ENCODE measurements at regions not wholly inside any gene's neighbourhood (a gene's known extent, or its start where the extent isn't known, plus 50 kb on each side); places are given as distances from the start of the nearest gene placed in this dataset.

DNA sequence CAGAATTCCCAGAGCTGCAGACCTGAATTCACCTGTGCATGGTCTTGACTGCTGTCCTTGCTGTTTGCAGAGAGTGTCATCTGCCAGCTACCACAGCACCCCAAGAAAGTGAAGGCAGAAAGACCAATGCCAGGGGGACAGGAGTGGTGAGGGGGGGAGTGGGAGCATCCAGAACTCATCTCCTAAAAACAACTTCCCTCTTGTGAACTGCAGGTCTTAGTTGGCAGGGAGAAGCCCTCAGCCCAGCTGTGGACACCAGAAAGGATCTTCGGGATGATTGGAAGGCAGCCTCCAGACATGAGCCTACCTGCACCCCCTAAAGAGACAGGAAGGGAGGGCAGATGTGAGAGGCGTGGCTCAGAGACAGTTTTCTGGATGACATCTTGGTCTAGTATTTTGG lies 615.8 kb upstream of the MGMT start:
- peaks cover 20% of the 10 kb centered on the region for H3K9me3 ChIP-seq (replicated peaks; ENCODE audit: low read length)
- H3K4me2 ChIP-seq (ENCODE audit: low read length): no peak overlapping the region
- H3K4me1 ChIP-seq (ENCODE audit: control insufficient read depth, insufficient read depth, low read length): no peaks in the 10 kb centered on the region
- no peak overlapping the region for H3K4me3 ChIP-seq (ENCODE audit: low read length)
- H3K36me3 ChIP-seq (ENCODE audit: insufficient read depth, low read length): no peaks in the 10 kb centered on the region
- no peaks in the 10 kb centered on the region for H3K27me3 ChIP-seq (ENCODE audit: control insufficient read depth, insufficient read depth, low read length)
- no peak overlapping the region for H3K9ac ChIP-seq (ENCODE audit: low read depth, low read length)

GRCh38 chr10:128851726-128852125 lies 615.3 kb upstream of the MGMT start:
- Histone ChIP-seq H3K4me3 (ENCODE audit: low read length) (no peak overlapping the region), H3K9ac (ENCODE audit: low read depth, low read length) (no peak overlapping the region), H3K9me3 (replicated peaks; ENCODE audit: low read length) (peaks cover 20% of the 10 kb centered on the region), H3K4me1 (ENCODE audit: control insufficient read depth, insufficient read depth, low read length) (no peaks in the 10 kb centered on the region), H3K36me3 (ENCODE audit: insufficient read depth, low read length) (no peaks in the 10 kb centered on the region), H3K4me2 (ENCODE audit: low read length) (no peak overlapping the region), H3K27me3 (ENCODE audit: control insufficient read depth, insufficient read depth, low read length) (no peaks in the 10 kb centered on the region)

- Histone ChIP-seq H3K4me2 (ENCODE audit: low read length) (no peak overlapping the region), H3K36me3 (ENCODE audit: insufficient read depth, low read length) (no peaks in the 10 kb centered on the region), H3K4me3 (ENCODE audit: low read length) (no peak overlapping the region), H3K27me3 (ENCODE audit: control insufficient read depth, insufficient read depth, low read length) (no peaks in the 10 kb centered on the region), H3K9ac (ENCODE audit: low read depth, low read length) (no peak overlapping the region), H3K9me3 (replicated peaks; ENCODE audit: low read length) (peaks cover 20% of the 10 kb centered on the region), H3K4me1 (ENCODE audit: control insufficient read depth, insufficient read depth, low read length) (no peaks in the 10 kb centered on the region)
Measured at GRCh38 chr10:128852449-128852848, 614.6 kb upstream of the MGMT start.

DNA sequence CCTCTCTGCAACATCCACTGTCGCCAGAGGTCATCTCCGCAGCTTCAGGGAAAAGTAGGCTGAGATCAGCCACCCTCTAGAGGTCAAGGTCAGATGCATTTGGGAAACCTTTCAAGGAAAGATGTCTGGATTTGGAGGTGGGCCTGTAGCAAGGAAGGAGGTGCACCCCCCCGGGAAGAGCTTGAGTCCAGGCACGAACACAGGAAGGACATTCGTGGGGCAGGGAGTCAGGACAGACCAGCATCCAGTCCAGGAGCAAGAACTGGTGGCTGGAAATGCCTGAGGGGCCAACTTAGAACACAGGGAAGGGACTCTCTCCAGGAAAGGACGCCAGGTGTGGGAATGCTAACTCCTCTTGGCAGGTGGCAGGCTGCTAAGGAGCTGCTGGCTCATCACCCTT lies 614.1 kb upstream of the MGMT start:
- H3K27me3 ChIP-seq (ENCODE audit: control insufficient read depth, insufficient read depth, low read length): no peaks in the 10 kb centered on the region
- no peak overlapping the region for H3K9ac ChIP-seq (ENCODE audit: low read depth, low read length)
- H3K36me3 ChIP-seq (ENCODE audit: insufficient read depth, low read length): no peaks in the 10 kb centered on the region
- no peak overlapping the region for H3K4me2 ChIP-seq (ENCODE audit: low read length)
- H3K4me1 ChIP-seq (ENCODE audit: control insufficient read depth, insufficient read depth, low read length): no peaks in the 10 kb centered on the region
- peaks cover 20% of the 10 kb centered on the region for H3K9me3 ChIP-seq (replicated peaks; ENCODE audit: low read length)
- no peak overlapping the region for H3K4me3 ChIP-seq (ENCODE audit: low read length)

DNA sequence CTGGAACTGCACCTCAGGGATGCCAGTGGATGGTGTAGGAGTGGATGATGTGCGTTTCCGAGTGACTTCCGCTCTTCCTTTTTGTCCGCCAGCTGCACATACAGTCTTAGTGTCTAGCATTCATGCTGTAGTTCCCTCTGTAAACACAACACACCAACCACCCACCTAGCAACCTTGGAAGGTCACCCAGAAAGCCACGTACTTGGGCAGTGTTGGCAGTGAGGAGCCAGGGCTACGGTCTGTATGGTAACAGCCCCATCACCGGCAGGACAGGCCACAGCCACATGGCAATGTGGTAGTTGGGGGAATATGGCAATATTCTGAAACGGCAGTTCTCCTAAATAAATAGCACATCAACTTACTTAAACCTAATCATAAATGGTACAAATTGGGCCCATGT lies 613.5 kb upstream of the MGMT start:
- peaks cover 20% of the 10 kb centered on the region for H3K9me3 ChIP-seq (replicated peaks; ENCODE audit: low read length)

DNA sequence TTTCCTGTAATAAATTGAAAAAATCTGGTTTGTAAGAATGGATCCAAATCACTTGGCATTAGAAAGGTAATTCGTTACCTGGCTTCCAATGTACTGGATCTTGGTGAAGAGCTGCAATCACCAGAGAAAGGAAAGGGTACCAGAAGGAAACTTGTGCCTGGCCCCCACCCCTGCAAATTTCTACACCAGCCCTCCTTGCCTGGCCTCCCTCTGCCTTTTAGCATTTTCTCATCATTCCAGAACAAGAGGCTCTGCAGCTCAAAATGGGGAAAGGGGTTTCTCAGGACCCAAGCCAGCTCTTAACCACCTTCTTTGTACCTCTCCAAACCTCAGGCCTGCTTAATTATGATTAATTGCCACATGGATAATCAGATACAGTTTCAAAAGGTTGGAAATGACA lies 612.8 kb upstream of the MGMT start:
- no peak overlapping the region for H3K4me3 ChIP-seq (ENCODE audit: low read length)
- no peak overlapping the region for H3K4me2 ChIP-seq (ENCODE audit: low read length)
- H3K27me3 ChIP-seq (ENCODE audit: control insufficient read depth, insufficient read depth, low read length): no peaks in the 10 kb centered on the region
- peaks cover 20% of the 10 kb centered on the region for H3K9me3 ChIP-seq (replicated peaks; ENCODE audit: low read length)
- no peaks in the 10 kb centered on the region for H3K36me3 ChIP-seq (ENCODE audit: insufficient read depth, low read length)
- no peaks in the 10 kb centered on the region for H3K4me1 ChIP-seq (ENCODE audit: control insufficient read depth, insufficient read depth, low read length)
- H3K9ac ChIP-seq (ENCODE audit: low read depth, low read length): no peak overlapping the region

More for the DNA sequence above, 613.5 kb upstream of the MGMT start:
- H3K4me3 ChIP-seq (ENCODE audit: low read length): no peak overlapping the region
- no peak overlapping the region for H3K9ac ChIP-seq (ENCODE audit: low read depth, low read length)
- no peaks in the 10 kb centered on the region for H3K36me3 ChIP-seq (ENCODE audit: insufficient read depth, low read length)
- no peak overlapping the region for H3K4me2 ChIP-seq (ENCODE audit: low read length)
- no peaks in the 10 kb centered on the region for H3K4me1 ChIP-seq (ENCODE audit: control insufficient read depth, insufficient read depth, low read length)
- H3K27me3 ChIP-seq (ENCODE audit: control insufficient read depth, insufficient read depth, low read length): no peaks in the 10 kb centered on the region

- H3K4me2 ChIP-seq (ENCODE audit: low read length): no peak overlapping the region
- no peak overlapping the region for H3K4me3 ChIP-seq (ENCODE audit: low read length)
- H3K27me3 ChIP-seq (ENCODE audit: control insufficient read depth, insufficient read depth, low read length): no peaks in the 10 kb centered on the region
- no peaks in the 10 kb centered on the region for H3K4me1 ChIP-seq (ENCODE audit: control insufficient read depth, insufficient read depth, low read length)
- H3K9ac ChIP-seq (ENCODE audit: low read depth, low read length): no peak overlapping the region
- H3K36me3 ChIP-seq (ENCODE audit: insufficient read depth, low read length): no peaks in the 10 kb centered on the region
- H3K9me3 ChIP-seq (replicated peaks; ENCODE audit: low read length): peaks cover 23% of the 10 kb centered on the region
Measured at GRCh38 chr10:128854963-128855362, 612.1 kb upstream of the MGMT start.

DNA sequence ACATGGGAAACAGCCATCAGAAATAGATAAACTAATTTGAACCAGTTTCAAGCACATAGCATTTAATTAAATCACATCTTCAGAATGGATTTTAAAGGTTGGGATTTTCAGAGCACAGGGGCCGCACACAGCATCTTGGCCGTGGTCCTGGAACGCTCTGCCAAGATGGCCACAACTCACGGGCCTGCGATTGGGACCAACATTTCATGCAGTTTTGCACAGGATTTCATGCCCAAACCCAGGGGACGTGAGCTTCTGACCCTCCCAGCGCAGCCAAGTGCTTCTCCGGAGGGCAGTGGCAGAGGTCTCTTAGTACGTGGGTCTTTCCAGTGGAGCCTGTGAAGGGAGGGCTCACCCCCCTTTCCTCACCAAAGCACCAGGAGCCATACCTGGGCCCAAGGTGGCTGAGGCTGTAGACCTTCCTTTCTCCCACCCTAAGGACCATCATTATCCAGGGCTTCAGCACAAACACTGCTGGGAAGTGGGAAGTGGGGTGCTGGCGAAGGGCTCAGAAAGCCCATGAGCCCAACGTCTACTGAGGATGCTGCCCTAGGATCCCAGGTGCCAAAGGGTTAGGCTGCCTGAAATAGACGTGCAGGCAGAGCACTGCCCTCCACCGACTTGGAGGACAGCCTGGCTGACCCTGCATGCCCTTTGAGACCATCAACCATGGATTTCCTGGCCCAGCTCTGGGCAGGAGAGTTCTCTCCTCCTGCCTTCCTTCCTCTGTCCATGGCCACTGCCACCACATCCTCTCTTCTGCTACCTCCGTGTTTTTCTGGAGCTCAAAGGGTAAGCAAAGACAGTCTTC lies 611.2 kb upstream of the MGMT start:
- Histone ChIP-seq H3K36me3 (ENCODE audit: insufficient read depth, low read length) (no peaks in the 10 kb centered on the region), H3K4me3 (ENCODE audit: low read length) (no peak overlapping the region), H3K9ac (ENCODE audit: low read depth, low read length) (no peak overlapping the region), H3K9me3 (replicated peaks; ENCODE audit: low read length) (peaks cover 23% of the 10 kb centered on the region), H3K4me2 (ENCODE audit: low read length) (no peak overlapping the region), H3K27me3 (ENCODE audit: control insufficient read depth, insufficient read depth, low read length) (no peaks in the 10 kb centered on the region), H3K4me1 (ENCODE audit: control insufficient read depth, insufficient read depth, low read length) (no peaks in the 10 kb centered on the region)

GRCh38 chr10:128859738-128860386 lies 607.2 kb upstream of the MGMT start:
- peaks cover 9% of the 10 kb centered on the region for H3K9me3 ChIP-seq (replicated peaks; ENCODE audit: low read length)

GRCh38 chr10:128860574-128860973 lies 606.5 kb upstream of the MGMT start:
- Histone ChIP-seq H3K36me3 (ENCODE audit: insufficient read depth, low read length) (no peaks in the 10 kb centered on the region), H3K9me3 (replicated peaks; ENCODE audit: low read length) (peaks cover 9% of the 10 kb centered on the region), H3K4me3 (ENCODE audit: low read length) (no peak overlapping the region), H3K4me1 (ENCODE audit: control insufficient read depth, insufficient read depth, low read length) (no peaks in the 10 kb centered on the region), H3K9ac (ENCODE audit: low read depth, low read length) (no peak overlapping the region), H3K27me3 (ENCODE audit: control insufficient read depth, insufficient read depth, low read length) (no peaks in the 10 kb centered on the region), H3K4me2 (ENCODE audit: low read length) (no peak overlapping the region)

More at GRCh38 chr10:128859738-128860386, 607.2 kb upstream of the MGMT start:
- Histone ChIP-seq H3K4me1 (ENCODE audit: control insufficient read depth, insufficient read depth, low read length) (no peaks in the 10 kb centered on the region), H3K36me3 (ENCODE audit: insufficient read depth, low read length) (no peaks in the 10 kb centered on the region), H3K4me3 (ENCODE audit: low read length) (no peak overlapping the region), H3K27me3 (ENCODE audit: control insufficient read depth, insufficient read depth, low read length) (no peaks in the 10 kb centered on the region), H3K9ac (ENCODE audit: low read depth, low read length) (no peak overlapping the region), H3K4me2 (ENCODE audit: low read length) (no peak overlapping the region)

GRCh38 chr10:128861018-128861901 lies 605.8 kb upstream of the MGMT start:
- Histone ChIP-seq H3K27me3 (ENCODE audit: control insufficient read depth, insufficient read depth, low read length) (no peaks in the 10 kb centered on the region), H3K4me3 (ENCODE audit: low read length) (no peak overlapping the region), H3K4me1 (ENCODE audit: control insufficient read depth, insufficient read depth, low read length) (no peaks in the 10 kb centered on the region), H3K9me3 (replicated peaks; ENCODE audit: low read length) (peaks cover 9% of the 10 kb centered on the region), H3K9ac (ENCODE audit: low read depth, low read length) (no peak overlapping the region), H3K4me2 (ENCODE audit: low read length) (no peak overlapping the region), H3K36me3 (ENCODE audit: insufficient read depth, low read length) (no peaks in the 10 kb centered on the region)
